SK-N-SH (cell line): ENCODE measurements at regions not wholly inside any gene's neighbourhood (a gene's known extent, or its start where the extent isn't known, plus 50 kb on each side); places are given as distances from the start of the nearest gene placed in this dataset.

Experiments
- CTCF ChIA-PET: fragments of 300-600, 350-600 bp; formaldehyde crosslinking; extraction: SDS; loops from one replicate; lab custom pipeline; 2021; lab: Yijun Ruan, JAX
- POLR2A ChIA-PET: fragments of 350-600 bp; sonication (Branson Sonifier 250); formaldehyde crosslinking; extraction: SDS; loops from one replicate; lab custom pipeline; 2020; ENCODE audit warnings: antibody characterized with exemption, inconsistent platforms; lab: Yijun Ruan, JAX
- DNase-seq: peaks from one replicate; pipeline ENCODE4 v3.0.0; 2012
- H2AFZ ChIP-seq: fragments of 200-600 bp; sonication (generic); 2 replicates; pipeline ENCODE4 v1.8.1; 2016; ENCODE audit warnings: antibody characterized with exemption, mild to moderate bottlenecking, low read depth
- H3F3A ChIP-seq: fragments of 200-600 bp; sonication (generic); replicated peaks from 2 replicates; pipeline ENCODE3; 2016; ENCODE audit warnings: antibody characterized with exemption, mild to moderate bottlenecking; ENCODE audit not compliant: insufficient read depth
- H3K27ac ChIP-seq, 2 experiments: fragments of 200-500 bp in 1 of 2; fragments of 200-600 bp in 1 of 2; sonication (Bioruptor generic) in 1 of 2; sonication (generic), shearing (Covaris generic) in 1 of 2; 2 replicates each; pipeline versions ENCODE4 v1.5.1 to v1.6.1; 2014 to 2016; ENCODE audit warnings: low read depth in 2 of 2, inconsistent platforms in 1 of 2, low read length in 1 of 2, mild to moderate bottlenecking in 1 of 2, mixed read lengths in 1 of 2
- H3K27me3 ChIP-seq: fragments of 200-600 bp; sonication (generic), shearing (Covaris generic); 2 replicates; pipeline ENCODE4 v1.6.1; 2016; ENCODE audit warnings: mixed run types; ENCODE audit not compliant: insufficient read depth
- H3K36me3 ChIP-seq, 2 experiments: fragments of 200-500 bp in 1 of 2; fragments of 200-600 bp in 1 of 2; sonication (Bioruptor generic) in 1 of 2; sonication (generic) in 1 of 2; replicated peaks in 1 of 2; 2 replicates each; pipeline versions ENCODE3 to v1.5.1; 2014 to 2016; ENCODE audit warnings: low read length in 1 of 2, mild to moderate bottlenecking in 1 of 2; ENCODE audit not compliant: insufficient read depth in 2 of 2, control insufficient read depth in 1 of 2
- H3K4me1 ChIP-seq, 2 experiments: fragments of 200-500 bp in 1 of 2; fragments of 200-600 bp in 1 of 2; sonication (Bioruptor generic) in 1 of 2; sonication (generic), shearing (Covaris generic) in 1 of 2; 2 replicates each; pipeline versions ENCODE4 v1.5.1 to v1.6.1; 2014 to 2016; ENCODE audit warnings: low read depth in 1 of 2, low read length in 1 of 2, mixed run types in 1 of 2; ENCODE audit not compliant: insufficient read depth in 2 of 2, control insufficient read depth in 1 of 2
- H3K4me2 ChIP-seq: fragments of 200-600 bp; sonication (generic), shearing (Covaris generic); 2 replicates; pipeline ENCODE4 v1.6.1; 2017; ENCODE audit warnings: mixed run types
- H3K4me3 ChIP-seq, 2 experiments: fragments of 200-500 bp in 1 of 2; fragments of 200-600 bp in 1 of 2; sonication (Bioruptor generic) in 1 of 2; sonication (generic), shearing (Covaris generic) in 1 of 2; 2 replicates each; pipeline versions ENCODE4 v1.5.1 to v1.8.1; 2014 to 2016; ENCODE audit warnings: low read depth in 2 of 2, inconsistent platforms in 1 of 2, low read length in 1 of 2, mild to moderate bottlenecking in 1 of 2, mixed read lengths in 1 of 2, moderate library complexity in 1 of 2
- H3K79me2 ChIP-seq: fragments of 200-600 bp; sonication (generic); 2 replicates; pipeline ENCODE4 v1.8.1; 2017; ENCODE audit warnings: mild to moderate bottlenecking; ENCODE audit not compliant: insufficient read depth
- H3K9ac ChIP-seq: fragments of 200-600 bp; sonication (generic); 2 replicates; pipeline ENCODE4 v1.6.1; 2017; ENCODE audit warnings: mixed run types
- H3K9me2 ChIP-seq: fragments of 200-600 bp; sonication (generic); 2 replicates; pipeline ENCODE4 v1.6.1; 2017; ENCODE audit warnings: mixed run types
- H3K9me3 ChIP-seq: fragments of 200-600 bp; sonication (generic); 2 replicates; pipeline ENCODE4 v1.6.1; 2017; ENCODE audit warnings: mixed run types, mild to moderate bottlenecking, moderate library complexity
- H4K20me1 ChIP-seq: fragments of 200-600 bp; sonication (generic); 2 replicates; pipeline ENCODE4 v1.6.1; 2017; ENCODE audit warnings: mild to moderate bottlenecking, mixed run types; ENCODE audit not compliant: insufficient read depth
- ELF1 ChIP-seq: IDR thresholded peaks from 2 replicates; pipeline ENCODE4 v1.4.0; 2012
- EP300 ChIP-seq, 2 experiments: IDR thresholded peaks; 2 replicates each; pipeline versions ENCODE4 v1.4.0 to v1.6.1; 2012; ENCODE audit warnings: borderline replicate concordance in 1 of 2, low read depth in 1 of 2, low read length in 1 of 2
- FOSL2 ChIP-seq: IDR thresholded peaks from 2 replicates; pipeline ENCODE4 v1.4.0; 2012; ENCODE audit warnings: low read depth, mild to moderate bottlenecking, moderate library complexity, borderline replicate concordance
- FOXM1 ChIP-seq: IDR thresholded peaks from 2 replicates; pipeline ENCODE4 v1.4.0; 2012; ENCODE audit warnings: low read depth, mild to moderate bottlenecking
- GABPA ChIP-seq: IDR thresholded peaks from 2 replicates; pipeline ENCODE4 v1.4.0; 2012; ENCODE audit warnings: low read depth, mild to moderate bottlenecking
- JUND ChIP-seq: IDR thresholded peaks from 2 replicates; pipeline ENCODE4 v1.4.0; 2012
- MEF2A ChIP-seq: IDR thresholded peaks from 2 replicates; pipeline ENCODE4 v1.4.0; 2012; ENCODE audit warnings: low read depth, borderline replicate concordance
- MXI1 ChIP-seq: IDR thresholded peaks from 2 replicates; pipeline ENCODE4 v1.6.1; 2012; ENCODE audit warnings: mild to moderate bottlenecking, low read depth, low read length, improper control_type of control experiment
- POLR2AphosphoS5 ChIP-seq: IDR thresholded peaks from 2 replicates; pipeline ENCODE4 v1.6.1; 2012; ENCODE audit warnings: low read depth, low read length
- RCOR1 ChIP-seq: fragments of 150-350 bp; IDR thresholded peaks from 2 replicates; pipeline ENCODE4 v1.6.1; 2017; ENCODE audit warnings: antibody characterized with exemption, low read length
- RXRA ChIP-seq: IDR thresholded peaks from 2 replicates; pipeline ENCODE4 v1.4.0; 2012; ENCODE audit warnings: low read depth, mild to moderate bottlenecking, borderline replicate concordance
- SIN3A ChIP-seq: IDR thresholded peaks from 2 replicates; pipeline ENCODE4 v1.6.1; 2012; ENCODE audit warnings: low read depth, mild to moderate bottlenecking, low read length, moderate library complexity, borderline replicate concordance
- SMC3 ChIP-seq: IDR thresholded peaks from 2 replicates; pipeline ENCODE4 v1.6.1; 2012; ENCODE audit warnings: low read depth, low read length, improper control_type of control experiment
- TAF1 ChIP-seq: IDR thresholded peaks from 2 replicates; pipeline ENCODE4 v1.6.1; 2012; ENCODE audit warnings: low read depth, mild to moderate bottlenecking, low read length, moderate library complexity, borderline replicate concordance
- TCF12 ChIP-seq: IDR thresholded peaks from 2 replicates; pipeline ENCODE4 v1.4.0; 2012
- TEAD4 ChIP-seq: IDR thresholded peaks from 2 replicates; pipeline ENCODE4 v1.4.0; 2012; ENCODE audit warnings: mild to moderate bottlenecking, borderline replicate concordance; ENCODE audit not compliant: insufficient read depth
- YY1 ChIP-seq: IDR thresholded peaks from 2 replicates; pipeline ENCODE4 v1.4.0; 2012; ENCODE audit warnings: low read depth, mild to moderate bottlenecking
- WGBS: methylation state at CpG from one replicate; pipeline ENCODE4 v1.1.6; 2017; ENCODE audit warnings: low lambda C conversion rate; 5-methylcytosine and 5-hydroxymethylcytosine counted together
- TF ChIP-seq, protein P1 (sequence below): IDR thresholded peaks from 2 replicates; pipeline ENCODE4 v1.4.0; 2012; ENCODE audit warnings: low read depth
- TF ChIP-seq, protein P2 (sequence below): IDR thresholded peaks from 2 replicates; pipeline ENCODE4 v1.6.1; 2012; ENCODE audit warnings: mild to moderate bottlenecking, low read depth, low read length, moderate library complexity

DNA sequence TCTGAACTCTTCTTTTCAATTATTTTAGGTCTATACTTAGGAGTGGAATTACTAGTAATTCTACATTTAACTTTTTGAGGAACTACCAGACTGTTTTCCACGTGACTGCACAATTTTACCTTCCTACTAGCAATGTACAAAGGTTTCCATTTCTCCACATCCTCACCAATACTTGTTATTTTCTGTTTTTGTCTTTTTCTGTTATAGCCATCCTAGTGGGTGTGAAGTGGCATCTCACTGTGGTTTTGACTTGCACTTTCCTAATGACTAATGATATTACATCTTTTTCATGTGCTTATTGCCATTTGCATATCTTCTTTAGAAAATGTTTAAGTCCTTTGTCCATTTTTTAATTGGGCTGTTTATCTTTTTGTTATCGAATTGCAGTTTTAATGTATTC is 136.9 kb upstream of the EGFLAM start:
- ChIA-PET POLR2A (no interaction called here), CTCF (no interaction called here)
- Histone ChIP-seq H3K27me3 (peaks cover 36% of the 10 kb centered on the region; the same call in 1 of the 2 replicates), H3K9me3 (no peaks in the 10 kb centered on the region), H3K79me2 (no peaks in the 10 kb centered on the region), H3F3A (no peaks in the 10 kb centered on the region), H3K4me2 (no peak overlapping the region), H4K20me1 (no peaks in the 10 kb centered on the region), H3K9ac (no peak overlapping the region), H3K4me3 (no peak overlapping the region), H2AFZ (no peak overlapping the region), H3K9me2 (no peaks in the 10 kb centered on the region)
- DNase-seq: no peak
- no peak for TF ChIP-seq POLR2AphosphoS5
- TF ChIP-seq RXRA: no peak
- no peak for TF ChIP-seq SMC3
- no peak for TF ChIP-seq EP300 (IDR thresholded peaks at IDR 0.05; ENCODE audit: borderline replicate concordance in 1 of 2, low read depth in 1 of 2, low read length in 1 of 2)
- no peak for TF ChIP-seq SIN3A
- no peak for TF ChIP-seq TCF12
- TF ChIP-seq, all 33 proteins: peak for 0
- H3K36me3 ChIP-seq: no peaks in the 10 kb centered on the region
- H3K27ac ChIP-seq: no peak overlapping the region
- no peaks in the 10 kb centered on the region for H3K4me1 ChIP-seq
- 3% methylated on average over 2 of the region's 2 CpGs for WGBS

DNA sequence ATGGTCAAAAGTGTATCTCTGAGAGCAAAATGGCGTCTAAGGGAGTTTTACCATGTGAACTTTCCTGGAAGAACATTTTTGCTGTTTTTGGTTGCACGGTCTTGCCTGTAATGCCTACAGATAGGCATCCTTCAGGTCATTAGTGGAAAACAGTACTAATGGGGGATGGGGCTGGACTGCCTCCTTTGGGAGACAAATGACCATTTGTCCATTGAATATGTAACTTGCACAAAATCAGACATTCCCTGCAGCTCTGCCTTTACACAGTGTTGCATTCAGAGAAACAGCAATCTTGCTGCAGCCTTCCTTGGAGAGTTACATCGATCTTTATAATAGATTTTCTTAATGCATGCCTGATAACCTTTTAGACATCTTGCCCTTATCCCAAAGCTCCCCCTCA is 138.5 kb upstream of the EGFLAM start:
- Histone ChIP-seq H3K4me2 (no peak overlapping the region), H3K9me2 (no peaks in the 10 kb centered on the region), H3K27ac (no peak overlapping the region), H3K4me1 (no peaks in the 10 kb centered on the region), H4K20me1 (no peaks in the 10 kb centered on the region), H3K4me3 (no peak overlapping the region), H3K36me3 (no peaks in the 10 kb centered on the region), H3K9me3 (no peaks in the 10 kb centered on the region), H3F3A (no peaks in the 10 kb centered on the region), H3K9ac (no peak overlapping the region), H3K27me3 (peaks cover 39% of the 10 kb centered on the region; the same call in 1 of the 2 replicates), H2AFZ (no peak overlapping the region), H3K79me2 (no peaks in the 10 kb centered on the region)
- DNase-seq: no peak
- ChIA-PET CTCF (no interaction called here), POLR2A (no interaction called here)
- WGBS: 11% methylated on average over 3 of the region's 3 CpGs
- TF ChIP-seq ELF1: no peak
- TF ChIP-seq MEF2A: no peak
- no peak for TF ChIP-seq TAF1
- TF ChIP-seq GABPA: no peak
- no peak for TF ChIP-seq TCF12
- TF ChIP-seq YY1: no peak
- TF ChIP-seq, protein P1, sequence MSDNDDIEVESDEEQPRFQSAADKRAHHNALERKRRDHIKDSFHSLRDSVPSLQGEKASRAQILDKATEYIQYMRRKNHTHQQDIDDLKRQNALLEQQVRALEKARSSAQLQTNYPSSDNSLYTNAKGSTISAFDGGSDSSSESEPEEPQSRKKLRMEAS: no peak
- TF ChIP-seq MXI1: no peak
- TF ChIP-seq, protein P2, sequence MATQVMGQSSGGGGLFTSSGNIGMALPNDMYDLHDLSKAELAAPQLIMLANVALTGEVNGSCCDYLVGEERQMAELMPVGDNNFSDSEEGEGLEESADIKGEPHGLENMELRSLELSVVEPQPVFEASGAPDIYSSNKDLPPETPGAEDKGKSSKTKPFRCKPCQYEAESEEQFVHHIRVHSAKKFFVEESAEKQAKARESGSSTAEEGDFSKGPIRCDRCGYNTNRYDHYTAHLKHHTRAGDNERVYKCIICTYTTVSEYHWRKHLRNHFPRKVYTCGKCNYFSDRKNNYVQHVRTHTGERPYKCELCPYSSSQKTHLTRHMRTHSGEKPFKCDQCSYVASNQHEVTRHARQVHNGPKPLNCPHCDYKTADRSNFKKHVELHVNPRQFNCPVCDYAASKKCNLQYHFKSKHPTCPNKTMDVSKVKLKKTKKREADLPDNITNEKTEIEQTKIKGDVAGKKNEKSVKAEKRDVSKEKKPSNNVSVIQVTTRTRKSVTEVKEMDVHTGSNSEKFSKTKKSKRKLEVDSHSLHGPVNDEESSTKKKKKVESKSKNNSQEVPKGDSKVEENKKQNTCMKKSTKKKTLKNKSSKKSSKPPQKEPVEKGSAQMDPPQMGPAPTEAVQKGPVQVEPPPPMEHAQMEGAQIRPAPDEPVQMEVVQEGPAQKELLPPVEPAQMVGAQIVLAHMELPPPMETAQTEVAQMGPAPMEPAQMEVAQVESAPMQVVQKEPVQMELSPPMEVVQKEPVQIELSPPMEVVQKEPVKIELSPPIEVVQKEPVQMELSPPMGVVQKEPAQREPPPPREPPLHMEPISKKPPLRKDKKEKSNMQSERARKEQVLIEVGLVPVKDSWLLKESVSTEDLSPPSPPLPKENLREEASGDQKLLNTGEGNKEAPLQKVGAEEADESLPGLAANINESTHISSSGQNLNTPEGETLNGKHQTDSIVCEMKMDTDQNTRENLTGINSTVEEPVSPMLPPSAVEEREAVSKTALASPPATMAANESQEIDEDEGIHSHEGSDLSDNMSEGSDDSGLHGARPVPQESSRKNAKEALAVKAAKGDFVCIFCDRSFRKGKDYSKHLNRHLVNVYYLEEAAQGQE: no peak
- no peak for TF ChIP-seq FOXM1
- TF ChIP-seq FOSL2: no peak
- no peak for TF ChIP-seq RCOR1
- no peak for TF ChIP-seq TEAD4
- TF ChIP-seq SMC3: no peak
- TF ChIP-seq JUND: no peak
